GM10266 (cell line): ENCODE measurements at regions not wholly inside any gene's neighbourhood (a gene's known extent, or its start where the extent isn't known, plus 50 kb on each side); places are given as distances from the start of the nearest gene placed in this dataset.

Source experiments
- DNase-seq: peaks from one replicate; pipeline ENCODE4 v3.0.0; 2012; ENCODE audit errors: extremely low spot score
- TF ChIP-seq, protein P1 (sequence below): IDR thresholded peaks from 2 replicates; pipeline ENCODE4 v1.5.1; 2012; ENCODE audit warnings: mild to moderate bottlenecking, low read depth; ENCODE audit not compliant: control insufficient read depth, insufficient read depth; ENCODE audit errors: missing control alignments

DNA sequence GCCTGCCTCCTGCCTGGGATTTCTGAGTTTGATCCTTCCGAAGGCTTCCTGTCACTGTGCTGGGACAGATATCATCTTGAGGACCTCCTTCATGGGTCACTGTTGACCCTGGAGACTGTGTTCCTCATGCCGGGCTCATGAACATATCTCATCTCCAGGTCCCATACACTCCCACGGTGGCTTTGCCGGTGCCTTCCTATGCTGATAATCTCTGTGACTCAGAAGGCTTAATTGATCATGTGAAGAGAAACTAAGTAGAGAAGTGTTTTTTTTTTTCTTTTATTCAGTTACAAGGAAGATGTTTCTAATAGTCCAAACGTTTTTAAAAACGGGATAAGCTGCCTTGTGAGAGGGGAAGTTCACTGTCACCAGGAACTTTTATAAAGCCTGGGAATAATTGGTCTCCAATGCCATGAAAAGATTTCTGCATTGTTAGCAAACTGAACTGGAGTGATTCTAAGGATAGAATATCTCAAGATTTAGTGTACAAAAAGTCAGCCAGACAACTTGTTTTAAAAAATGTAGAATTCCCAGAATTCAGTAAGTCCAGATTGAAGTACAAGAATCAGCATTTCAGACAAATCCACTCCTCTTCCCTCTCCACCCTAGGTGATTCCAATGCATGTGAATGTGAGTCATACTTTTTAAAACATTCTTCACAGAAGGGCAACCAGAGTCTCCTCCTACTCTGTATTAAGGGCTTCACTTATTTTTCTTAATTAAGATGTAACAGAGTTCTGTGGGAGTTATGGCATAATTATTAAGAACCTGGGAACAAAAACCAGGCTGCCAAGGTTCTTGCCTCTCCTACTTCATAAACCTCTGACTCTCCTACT lies 139.8 kb upstream of the LGR5 start:
- TF ChIP-seq, protein P1, sequence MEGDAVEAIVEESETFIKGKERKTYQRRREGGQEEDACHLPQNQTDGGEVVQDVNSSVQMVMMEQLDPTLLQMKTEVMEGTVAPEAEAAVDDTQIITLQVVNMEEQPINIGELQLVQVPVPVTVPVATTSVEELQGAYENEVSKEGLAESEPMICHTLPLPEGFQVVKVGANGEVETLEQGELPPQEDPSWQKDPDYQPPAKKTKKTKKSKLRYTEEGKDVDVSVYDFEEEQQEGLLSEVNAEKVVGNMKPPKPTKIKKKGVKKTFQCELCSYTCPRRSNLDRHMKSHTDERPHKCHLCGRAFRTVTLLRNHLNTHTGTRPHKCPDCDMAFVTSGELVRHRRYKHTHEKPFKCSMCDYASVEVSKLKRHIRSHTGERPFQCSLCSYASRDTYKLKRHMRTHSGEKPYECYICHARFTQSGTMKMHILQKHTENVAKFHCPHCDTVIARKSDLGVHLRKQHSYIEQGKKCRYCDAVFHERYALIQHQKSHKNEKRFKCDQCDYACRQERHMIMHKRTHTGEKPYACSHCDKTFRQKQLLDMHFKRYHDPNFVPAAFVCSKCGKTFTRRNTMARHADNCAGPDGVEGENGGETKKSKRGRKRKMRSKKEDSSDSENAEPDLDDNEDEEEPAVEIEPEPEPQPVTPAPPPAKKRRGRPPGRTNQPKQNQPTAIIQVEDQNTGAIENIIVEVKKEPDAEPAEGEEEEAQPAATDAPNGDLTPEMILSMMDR: no peak
- DNase-seq: no peak

DNA sequence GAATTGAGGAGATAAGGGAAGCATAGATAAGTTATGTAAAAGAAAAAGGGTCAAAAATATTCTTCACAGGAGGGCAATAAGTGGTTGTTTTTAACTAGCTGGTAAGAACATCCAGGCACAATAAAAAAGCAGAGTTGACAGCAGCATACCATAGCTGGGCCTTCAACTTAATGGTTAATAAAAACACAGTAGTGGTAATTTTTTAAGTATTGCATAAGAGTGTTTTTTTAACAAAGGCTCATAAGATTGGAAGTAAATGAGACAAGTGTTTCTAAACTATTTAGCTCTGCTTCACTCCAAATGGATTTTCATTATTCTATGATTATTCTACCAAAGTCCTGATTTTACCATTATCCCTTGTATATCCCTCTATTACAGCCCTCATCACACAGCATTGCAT lies 140.1 kb upstream of the TSPAN8 start:
- DNase-seq: no peak
- TF ChIP-seq, protein P1: no peak

DNA sequence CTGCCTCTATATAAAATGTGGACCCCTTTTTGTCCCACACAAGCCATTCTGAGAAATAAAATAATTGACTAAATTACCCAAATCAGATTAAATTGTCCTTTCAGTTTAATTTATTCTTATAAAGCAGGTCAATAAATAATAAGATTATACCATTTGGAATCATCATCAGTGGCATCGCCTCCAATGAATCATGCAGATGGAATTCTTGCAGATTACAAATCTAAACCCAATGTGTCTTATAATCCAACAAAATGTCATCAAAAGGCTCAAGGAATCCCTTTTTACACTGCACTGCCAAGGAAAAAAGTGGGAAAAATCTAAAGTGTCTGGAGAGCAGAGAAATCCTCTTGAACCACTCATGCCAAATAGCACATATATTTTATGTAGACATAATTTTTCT lies 138.2 kb upstream of the TSPAN8 start:
- TF ChIP-seq, protein P1: no peak
- DNase-seq: no peak

DNA sequence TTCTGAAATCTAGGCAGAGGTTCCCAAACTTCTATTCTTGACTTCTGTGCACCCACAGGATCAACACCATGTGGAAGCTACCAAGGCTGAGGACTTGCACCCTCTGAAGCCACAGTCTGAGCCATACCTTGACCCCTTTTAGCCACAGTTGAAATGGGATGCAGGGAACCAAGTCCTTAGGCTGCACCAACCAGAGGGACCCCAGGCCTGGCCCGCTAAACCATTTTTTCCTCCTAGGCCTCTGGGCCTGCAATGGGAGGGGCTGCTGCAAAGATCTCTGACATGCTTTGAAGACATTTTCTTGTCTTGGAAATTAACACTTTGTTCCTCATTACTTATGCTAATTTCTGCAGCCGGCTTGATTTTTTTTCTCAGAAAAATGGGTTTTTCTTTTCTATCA lies 133.9 kb upstream of the TSPAN8 start:
- no peak for DNase-seq
- TF ChIP-seq, protein P1: no peak

DNA sequence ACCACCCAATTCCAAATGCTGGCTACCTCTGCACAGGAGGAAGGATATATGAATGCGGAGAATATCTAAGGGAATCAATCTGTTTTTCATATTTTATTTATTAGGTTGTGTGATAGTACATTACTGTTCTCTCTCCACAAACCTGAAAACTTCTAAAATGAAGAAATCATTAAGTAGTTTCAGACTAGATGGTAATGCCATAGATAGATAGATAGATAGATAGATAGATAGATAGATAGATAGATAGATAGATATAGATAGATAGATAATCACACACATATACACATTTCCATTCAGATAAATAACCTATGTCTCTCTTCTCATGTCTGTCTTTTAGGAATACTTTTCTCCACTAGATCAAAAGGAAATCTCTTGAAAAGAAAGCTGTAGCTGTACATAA lies 126.1 kb upstream of the TSPAN8 start:
- no peak for DNase-seq
- TF ChIP-seq, protein P1: no peak

DNA sequence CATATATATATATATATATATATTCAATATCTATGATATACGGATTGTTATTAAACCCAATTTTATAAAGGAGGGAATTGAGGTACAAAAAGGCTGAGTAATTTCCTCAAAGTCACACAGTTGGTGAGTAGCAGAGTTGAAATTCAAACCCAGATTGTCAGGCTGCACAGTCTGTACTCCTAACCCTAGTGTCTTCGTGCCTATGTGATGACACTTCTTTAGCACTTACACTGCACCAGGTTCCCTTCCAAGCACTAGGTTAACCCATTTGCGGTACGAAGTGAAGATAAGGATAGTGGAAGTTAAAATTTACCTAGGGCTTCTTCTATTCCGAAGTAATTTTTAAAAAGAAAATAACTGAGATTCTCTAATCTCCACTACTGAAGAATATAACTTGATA lies 125.1 kb upstream of the TSPAN8 start:
- TF ChIP-seq, protein P1: no peak
- DNase-seq: no peak

DNA sequence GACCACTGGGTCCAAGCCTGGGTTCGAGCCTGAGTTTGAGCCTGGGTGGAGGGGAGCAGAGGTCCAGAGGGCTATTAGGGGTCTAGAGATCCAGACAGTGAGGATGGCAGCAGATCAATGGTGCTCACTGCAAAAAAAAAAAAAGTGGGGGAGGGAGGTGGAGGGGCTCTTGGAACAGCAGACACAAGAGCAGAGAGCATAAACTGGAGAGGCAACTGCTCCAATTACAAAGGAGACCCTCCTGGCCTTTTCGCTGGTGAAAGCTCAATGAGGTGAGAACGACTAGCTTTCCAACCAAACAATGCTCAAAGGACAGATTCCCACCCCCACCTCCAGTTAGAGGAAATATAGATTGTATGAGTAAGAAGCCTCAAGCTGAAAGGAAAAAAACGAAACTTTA lies 124.2 kb upstream of the TSPAN8 start:
- DNase-seq: no peak
- TF ChIP-seq, protein P1: no peak
